GM18520 (cell line): ENCODE measurements at regions not wholly inside any gene's neighbourhood (a gene's known extent, or its start where the extent isn't known, plus 50 kb on each side); places are given as distances from the start of the nearest gene placed in this dataset.
A peak's percentile ranks its signal among the peaks of the same experiment; 100 is the strongest.
"Not testable (repeated sequence)": the region's sequence is repeated elsewhere in the genome, so short reads cannot be mapped to it uniquely, and the experiment has no call there.

Experiments
- ATAC-seq: cut with Tn5 transposase; IDR thresholded peaks from one replicate; pipeline ENCODE4 v1.9.1; 2021; ENCODE audit not compliant: unreplicated experiment

DNA sequence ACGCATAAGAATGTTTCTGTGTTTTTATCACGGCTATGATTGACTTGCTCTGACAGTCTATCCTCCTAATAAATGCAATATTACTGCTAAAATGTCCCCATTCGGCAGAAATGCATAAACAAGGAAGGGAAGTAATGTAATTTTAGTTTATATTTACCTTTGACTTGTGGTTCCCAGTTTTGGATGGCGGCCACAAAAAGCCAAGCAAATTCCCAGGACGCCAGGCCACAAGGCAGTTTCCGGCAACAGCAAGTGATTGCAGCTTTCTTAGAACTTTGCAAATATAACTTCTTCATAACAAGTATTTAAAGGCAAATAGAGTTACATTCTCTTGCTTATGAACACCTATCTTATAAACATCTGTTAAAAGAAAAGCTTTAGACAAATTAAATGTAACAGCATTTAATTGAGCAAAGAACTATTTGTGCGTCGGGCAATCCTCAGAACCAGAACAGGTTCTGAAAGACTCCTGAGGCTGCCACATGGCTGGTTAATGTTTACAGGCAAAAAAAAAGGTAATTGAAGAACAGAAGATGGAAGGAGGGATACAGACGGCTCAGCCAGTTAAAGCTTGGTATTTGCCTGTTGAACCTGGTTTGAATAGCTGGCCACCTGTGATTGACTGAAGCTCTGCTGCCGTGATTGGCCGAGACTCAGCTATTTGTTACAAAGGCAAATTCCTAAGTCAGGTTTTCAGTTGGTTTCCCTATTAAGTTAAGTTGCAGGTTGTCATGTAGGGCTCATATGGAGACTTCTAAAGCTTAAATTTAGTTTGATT, 80.8 kb downstream of the C21orf91 start:
- no peak for ATAC-seq

DNA sequence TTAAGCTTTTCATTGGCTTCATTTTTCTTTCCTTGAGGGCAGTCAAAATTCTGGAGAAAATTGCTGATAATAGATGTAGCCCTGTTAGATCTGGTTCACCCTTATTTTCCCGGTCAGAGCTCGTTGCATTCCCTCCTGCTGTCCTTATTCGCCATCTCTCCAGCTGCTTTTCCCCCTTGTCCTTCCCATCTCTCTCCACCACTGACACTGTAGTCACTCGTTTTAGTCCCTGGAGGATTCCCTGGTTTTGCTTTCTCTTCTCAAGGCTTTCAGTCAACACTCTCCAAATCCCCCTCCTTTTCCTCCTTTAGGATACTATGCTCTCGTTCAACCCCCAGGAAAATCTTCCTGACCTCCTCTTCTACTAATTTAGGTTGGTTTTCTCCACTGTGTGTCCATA, 83.1 kb downstream of the C21orf91 start:
- ATAC-seq = no peak

DNA sequence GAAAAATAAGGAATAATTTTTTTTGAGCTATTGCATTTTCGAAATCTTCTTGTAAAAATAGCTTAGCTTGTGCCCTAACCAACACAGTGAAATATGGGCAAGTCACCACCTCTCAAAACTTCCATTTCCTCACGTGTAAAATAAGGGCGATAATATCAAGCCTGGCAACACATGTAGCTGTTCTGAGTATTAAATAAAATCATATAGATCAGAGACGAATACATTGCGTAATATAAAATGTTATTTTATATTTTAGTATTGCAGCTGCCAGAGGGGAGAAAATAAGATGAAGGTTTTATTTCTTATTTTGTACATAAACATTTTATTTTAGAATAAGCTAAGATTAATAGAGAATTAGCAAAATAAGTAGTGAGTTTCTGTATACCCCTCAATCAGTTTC, 85.9 kb downstream of the C21orf91 start:
- ATAC-seq = no peak

DNA sequence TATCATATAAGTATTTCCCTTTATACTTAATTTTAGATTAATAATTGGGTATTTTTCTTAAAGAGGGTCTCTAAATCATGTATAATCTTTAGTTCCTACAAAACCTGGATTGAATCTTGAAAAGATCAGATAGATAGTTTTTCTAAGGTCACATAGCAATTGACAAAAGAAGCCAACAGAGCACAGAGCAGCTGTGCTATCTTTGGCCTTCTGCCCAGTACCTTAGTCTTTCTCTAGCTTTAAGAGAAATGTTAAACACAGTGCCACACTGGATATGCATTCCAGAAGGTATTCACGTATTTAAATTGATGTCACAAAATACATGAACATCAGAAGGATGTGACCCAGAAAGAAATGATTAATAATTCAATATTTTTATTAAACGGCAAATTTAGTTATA, 86.8 kb downstream of the C21orf91 start:
- no peak for ATAC-seq

DNA sequence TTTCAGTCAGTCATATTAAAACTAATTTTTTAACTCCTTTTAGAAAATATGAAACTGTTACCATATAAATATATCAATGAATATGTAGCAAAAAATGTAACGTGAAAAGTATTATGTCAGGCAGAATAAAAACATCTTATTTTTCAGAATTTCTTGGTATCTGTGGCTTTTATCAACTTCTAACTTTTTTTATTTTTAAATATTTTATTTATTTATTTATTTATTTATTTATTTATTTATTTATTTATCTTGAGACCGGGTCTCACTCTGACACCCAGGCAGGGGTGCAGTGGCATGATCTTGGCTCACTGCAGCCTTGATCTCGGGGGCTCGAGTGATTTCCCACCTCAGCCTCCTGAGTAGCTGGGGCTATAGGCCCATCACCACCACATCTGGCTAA, 87.6 kb downstream of the C21orf91 start:
- ATAC-seq = no peak

DNA sequence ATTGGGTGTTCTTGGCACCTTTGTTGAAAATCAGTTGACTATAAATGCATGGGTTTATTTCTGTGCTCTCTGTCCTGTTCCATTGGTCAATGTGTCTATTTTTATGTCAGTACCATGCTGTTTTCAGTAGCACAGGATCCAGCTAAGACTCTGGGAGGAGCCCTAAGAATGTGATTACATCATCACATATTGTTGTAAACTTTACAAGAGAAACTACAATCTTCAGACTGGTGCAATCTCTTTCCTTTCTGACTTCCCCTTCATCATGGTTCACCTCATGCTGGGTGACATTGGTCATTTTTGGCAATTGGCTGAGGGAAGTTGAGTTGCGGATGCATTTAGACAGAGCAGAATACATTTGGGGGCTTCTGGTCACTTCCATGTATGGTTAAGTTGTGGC, 88.4 kb downstream of the C21orf91 start:
- ATAC-seq = no peak

DNA sequence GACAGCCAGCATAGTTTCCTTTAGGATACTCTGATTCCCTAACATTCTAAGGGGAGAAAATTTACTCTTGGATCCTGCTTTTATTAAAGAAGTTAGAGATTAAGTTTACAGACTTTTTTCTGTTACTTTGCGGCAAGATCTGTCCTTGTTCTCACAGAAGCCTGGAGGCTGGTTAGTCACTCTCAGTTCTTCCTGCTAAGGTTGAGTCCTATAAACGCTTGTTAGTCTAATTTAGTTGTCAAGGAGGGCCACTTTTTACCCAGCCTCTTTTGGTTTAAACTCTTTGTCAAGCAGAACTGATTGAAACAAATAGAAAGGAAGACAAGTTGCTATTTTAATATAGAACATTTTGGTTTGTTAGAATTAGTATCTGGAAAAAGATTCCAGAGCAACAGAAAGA, 89.7 kb downstream of the C21orf91 start:
- no peak for ATAC-seq

DNA sequence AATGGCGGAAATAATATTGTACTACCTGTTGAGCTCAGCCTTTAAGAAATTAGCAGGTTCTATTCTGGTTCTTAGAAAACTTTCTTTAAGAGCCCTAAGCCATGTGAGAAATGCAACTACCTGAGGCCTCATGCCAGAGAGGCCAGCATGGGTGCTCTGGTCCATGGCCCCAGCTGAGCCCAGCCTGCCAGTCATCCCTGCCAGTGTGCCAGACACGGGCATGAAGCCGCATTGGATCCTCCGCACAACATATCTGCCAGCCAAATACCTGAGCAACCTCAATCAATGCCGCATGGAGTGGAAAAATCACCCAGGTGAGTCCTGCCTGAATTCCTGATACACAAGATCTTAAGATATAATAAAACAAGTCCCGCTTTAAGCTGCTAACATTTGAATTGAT, 91.8 kb downstream of the C21orf91 start:
- ATAC-seq = no peak

DNA sequence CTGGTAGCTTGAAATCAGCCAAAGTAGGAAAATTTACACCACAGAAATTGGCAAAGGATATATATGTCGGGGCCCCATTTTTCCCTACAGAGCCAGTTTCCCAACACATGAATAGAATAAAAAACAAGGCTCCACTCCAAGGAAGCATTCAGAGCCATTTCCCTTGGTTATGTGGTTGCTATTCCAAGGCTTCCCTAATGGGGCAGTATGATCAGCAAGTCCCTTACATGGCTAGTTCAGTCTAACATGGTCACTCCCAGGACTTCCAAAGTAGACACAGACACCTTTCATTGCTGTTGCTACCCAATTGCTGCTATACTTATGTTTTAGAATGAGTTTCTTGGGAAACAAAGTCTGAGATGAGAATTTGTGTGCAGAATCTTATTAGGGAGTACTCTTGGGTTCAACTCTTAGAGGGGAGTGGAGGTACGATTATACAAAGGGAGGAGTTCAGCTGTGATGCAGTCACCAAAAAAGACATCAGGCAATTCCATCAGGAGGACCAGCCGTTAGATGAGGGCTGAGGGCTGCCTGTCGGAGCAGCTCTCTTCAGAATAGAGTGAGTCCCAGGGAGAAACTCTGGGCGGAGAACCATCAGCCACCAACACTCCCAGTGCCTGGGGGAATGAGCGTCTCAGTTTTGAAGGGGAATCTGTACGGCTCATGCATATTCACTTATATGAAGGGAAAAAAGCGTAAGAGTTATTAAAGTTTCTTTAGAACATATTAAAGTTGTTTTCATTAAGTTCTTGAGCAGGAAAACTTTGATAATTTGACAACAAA, 92.9 kb downstream of the C21orf91 start:
- no peak for ATAC-seq

DNA sequence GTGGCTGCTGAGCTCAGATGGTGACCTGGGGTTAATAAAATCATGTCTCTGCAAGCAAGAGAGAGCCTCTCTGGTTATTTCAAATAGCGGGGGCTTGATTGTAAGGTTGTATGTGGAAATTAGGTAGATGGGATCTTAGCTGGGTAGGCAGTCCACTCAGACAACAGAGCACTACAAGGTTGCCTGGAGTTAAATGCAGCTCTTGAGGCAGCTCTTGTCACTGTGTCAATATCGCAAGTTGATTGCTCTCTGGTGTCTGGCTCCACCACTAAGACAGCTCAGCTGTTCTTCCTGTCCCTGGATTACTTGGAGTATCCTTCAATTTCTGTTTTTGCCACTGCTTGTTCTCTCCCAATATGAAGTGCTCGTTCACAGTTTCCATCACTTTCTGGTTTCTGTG, 93.8 kb downstream of the C21orf91 start:
- ATAC-seq = no peak

DNA sequence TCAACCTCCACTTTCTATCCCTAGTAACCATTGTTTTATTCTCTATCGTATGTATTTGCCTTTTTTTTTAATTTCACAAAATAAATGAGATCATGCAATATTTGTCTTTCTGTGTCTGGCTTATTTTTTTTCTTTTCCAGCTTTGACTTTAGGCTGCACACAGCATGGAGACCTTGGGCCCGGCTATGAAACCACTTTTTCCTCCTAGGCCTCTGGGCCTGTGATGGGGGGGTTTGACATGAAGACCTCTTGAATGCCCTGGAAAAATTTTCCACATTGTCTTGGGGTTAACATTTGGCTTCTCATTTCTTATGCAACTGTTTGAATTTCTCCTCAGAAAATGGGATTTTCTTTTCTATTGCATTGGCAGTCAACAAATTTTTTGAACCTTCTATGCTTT, 100.2 kb upstream of the BTG3 start:
- no peak for ATAC-seq

DNA sequence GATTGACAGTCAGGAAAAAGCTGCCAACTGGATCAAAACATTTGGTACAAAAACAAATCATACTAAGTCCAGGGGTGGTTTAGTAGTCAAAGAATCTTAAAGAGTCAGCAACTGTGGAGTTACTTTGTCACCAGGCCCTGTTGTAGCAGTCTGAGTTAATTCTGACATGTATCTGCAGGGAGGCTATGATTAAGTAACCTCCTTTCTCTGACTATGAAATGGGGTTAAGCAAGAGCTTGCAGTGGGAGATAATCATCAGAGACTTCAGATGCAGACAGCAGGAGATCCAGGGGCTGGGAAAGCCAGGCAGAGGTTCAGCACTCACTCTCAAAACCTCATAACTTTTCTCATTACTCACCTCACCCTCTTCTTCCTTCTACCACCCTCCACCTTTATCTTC, 99.2 kb upstream of the BTG3 start:
- ATAC-seq = no peak

DNA sequence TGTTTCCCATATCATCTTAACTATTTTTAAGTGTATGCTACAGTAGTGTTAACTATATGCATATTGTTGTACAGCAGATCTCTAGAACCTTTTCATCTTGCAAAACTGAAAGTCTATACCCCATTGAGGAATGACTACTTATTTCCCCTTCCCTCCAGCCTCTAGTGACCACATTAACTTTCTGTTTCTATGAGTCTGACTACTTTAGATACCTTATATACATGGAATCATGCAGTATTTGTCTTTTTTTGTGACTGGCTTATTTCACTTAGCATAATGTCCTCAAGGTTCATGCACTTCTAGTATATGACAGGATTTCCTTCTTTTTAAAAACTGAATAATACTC, 96.5 kb upstream of the BTG3 start:
- peak; percentile 100 for ATAC-seq

DNA sequence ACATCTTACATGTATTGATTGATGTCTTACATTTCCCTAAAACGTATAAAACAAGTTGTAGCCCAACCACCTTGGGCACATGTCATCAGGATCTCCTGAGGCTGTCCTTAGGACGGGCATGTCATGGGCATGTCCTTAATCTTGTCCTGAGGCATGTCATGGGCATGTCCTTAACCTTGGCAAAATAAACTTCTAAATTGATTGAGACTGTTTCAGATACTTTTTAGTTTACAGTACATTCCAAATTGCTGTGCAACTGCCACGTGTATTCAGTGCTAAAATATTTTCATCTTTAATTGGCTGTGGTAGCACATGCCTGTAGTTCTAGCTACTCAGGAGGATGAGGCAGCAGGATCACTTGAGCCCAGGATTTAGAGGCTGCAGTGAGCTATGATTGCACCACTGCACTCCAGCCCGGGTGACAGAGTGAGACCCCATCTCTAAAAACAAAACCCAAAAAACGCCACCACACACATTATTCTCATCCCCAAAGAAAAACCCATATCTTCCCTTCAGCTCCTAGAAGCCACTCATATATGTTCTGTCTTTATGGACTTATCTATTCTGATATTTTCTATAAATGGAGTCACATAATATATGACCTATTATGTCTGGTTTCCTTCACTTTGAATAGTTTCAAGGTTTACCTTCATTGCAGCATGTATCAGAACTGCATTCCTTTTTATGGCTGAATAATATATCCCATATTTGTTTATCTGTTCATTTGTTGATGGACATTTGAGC, 96.0 kb upstream of the BTG3 start:
- peak; percentile 23 for ATAC-seq

DNA sequence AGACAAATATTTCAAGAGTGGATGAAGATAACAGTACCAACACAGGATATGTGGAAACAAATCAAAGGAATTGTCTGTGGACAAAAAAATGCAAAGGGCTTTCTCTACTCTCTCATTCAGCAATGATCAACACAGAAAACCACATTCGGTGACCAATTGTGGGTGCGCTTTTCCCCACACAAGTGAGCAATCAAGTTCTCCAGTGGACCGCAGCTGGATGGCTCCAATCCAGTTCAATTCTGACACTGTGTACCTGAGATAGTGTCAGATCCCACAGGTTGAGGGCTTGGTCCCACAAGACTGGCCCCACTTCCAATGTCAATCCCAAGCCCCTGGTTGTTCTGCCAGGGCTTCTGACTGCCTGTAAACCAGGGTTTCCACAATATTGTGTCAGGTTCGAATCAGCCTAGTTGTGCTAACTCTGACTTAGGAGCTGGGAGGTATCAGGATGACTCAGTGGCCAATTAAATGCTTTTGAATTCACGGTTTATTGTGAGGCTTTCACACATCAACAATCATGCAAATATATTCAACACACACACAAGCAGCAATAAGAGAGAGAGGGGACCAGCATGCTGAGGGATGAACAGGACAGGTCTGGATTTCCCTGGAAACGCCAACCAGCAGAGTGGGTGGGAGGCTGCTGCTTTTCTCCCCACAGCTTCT, 87.0 kb upstream of the BTG3 start:
- peak; percentile 45 for ATAC-seq

DNA sequence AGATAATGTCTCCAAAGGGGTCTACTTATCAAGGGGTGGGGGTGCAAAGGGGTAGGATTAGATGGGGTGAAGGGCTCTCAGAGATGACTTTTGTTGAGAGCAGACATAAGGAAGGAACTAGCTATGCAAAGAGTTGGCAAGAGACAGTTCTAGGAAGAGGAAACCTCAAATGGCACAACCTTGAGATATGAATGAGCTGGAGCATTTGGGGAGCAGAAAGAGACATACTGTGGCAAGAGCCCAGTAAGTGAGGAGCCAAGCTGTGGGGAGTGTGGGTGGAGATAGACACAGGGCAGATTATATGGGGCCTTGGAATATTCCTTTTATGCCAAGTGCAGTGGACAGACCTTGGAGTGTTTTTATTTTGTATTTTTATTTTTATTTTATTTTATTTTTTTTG, 84.8 kb upstream of the BTG3 start:
- no peak for ATAC-seq

DNA sequence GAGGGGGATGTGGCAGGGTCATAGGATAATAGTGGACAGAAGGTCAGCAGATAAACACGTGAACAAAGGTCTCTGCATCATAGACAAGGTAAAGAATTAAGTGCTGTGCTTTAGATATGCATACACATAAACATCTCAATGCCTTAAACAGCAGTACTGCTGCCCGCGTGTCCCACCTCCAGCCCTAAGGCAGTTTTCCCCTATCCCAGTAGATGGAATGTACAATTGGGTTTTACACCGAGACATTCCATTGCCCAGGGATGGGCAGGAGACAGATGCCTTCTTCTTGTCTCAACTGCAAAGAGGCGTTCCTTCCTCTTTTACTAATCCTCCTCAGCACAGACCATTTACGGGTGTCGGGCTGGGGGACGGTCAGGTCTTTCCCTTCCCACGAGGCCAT, 81.7 kb upstream of the BTG3 start:
- not testable (repeated sequence) for ATAC-seq

DNA sequence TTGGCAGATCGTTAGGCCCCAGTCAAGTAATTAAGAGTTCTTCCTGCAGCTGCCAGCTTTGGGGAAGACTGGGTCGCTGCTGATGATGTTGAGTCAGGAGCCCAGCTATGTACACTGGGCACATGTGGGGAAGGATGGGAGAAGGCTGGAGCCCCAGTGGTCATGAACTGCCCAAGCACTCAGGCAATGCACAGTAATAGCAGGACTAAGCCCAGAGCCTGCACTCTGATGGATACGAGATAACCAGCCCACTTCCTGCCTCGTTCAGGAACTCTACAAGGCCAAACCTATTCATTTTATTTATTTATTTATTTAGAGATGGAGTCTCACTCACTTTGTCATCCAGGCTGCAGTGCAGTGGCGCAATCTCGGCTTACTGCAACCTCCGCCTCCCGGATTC, 81.1 kb upstream of the BTG3 start:
- no peak for ATAC-seq

DNA sequence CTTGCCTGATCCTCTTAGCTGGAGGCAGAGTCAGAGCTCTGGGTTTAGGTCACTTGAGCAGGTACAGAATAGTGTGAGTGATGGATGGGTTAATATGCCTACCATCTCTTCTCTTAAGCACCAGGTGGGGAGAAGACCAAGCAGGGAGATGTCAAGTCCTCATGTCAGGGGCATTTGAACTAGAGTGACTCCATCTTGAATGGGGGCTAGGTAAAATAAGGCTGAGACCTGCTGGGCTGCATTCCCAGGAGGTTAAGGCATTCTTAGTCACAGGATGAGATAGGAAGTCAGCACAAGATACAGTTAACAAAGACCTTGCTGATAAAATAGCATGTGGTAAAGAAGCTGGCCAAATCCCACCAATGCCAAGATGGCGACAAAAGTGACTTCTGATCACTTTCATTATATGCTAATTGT, 77.4 kb upstream of the BTG3 start:
- ATAC-seq = no peak

DNA sequence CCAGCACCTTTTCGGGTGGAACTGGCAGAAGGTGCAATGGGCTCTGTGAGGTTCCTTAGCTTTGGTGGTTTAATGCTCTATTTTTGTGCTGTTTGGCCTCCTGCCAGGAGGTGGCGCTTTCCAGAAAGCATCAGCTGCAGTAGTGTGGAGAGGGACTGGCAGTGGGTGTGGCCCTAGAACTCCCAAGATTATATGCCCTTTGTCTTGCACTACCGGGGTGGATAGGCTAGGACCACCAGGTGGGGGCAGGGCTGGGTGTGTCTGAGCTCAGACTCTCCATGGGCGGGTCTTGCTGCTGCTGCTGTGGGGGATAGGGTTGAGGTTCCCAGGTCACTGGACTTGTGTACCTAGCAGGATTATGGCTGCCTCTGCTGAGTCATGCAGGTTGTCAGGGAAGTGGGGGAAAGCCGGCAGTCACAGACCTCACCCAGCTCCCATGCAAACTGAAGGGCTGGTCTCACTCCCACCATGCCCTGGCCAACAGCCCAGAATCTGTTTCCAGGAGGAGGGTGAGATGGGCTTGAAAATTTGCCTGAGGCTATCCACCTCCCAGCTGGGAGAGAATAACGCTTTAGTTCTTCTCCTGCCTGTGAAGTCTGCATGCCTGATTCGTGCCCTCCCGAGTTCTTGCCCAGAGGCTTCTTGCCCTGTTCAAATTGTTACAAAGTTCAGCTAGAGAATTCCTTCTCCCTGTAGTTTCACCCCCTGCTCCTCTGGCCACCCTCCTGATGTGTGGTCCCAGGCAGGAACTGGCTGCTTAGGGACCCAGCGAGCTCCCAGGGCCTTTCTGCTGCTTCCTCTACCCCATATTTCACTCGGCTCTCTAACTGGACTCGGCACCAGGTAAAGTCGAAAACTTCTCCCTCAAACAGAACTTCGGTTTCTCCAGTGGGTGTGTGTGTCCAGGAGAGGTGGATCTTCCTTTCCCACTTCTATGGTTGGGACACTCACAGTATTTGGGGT, 76.5 kb upstream of the BTG3 start:
- no peak for ATAC-seq
